HG02885 (cell line): ENCODE measurements at regions not wholly inside any gene's neighbourhood (a gene's known extent, or its start where the extent isn't known, plus 50 kb on each side); places are given as distances from the start of the nearest gene placed in this dataset.
"Not testable (repeated sequence)": the region's sequence is repeated elsewhere in the genome, so short reads cannot be mapped to it uniquely, and the experiment has no call there.

Source experiments
- ATAC-seq: cut with Tn5 transposase; IDR thresholded peaks from one replicate; pipeline ENCODE4 v1.9.1; 2021; ENCODE audit warnings: mild to moderate bottlenecking; ENCODE audit not compliant: unreplicated experiment, poor library complexity

GRCh38 chr5:2369178-2369577 is 382.3 kb downstream of the IRX2 start:
- ATAC-seq, result no peak

GRCh38 chr5:2366816-2367215 is 384.7 kb downstream of the IRX2 start:
- ATAC-seq, result no peak

GRCh38 chr5:2357309-2357708 is 394.2 kb downstream of the IRX2 start:
- ATAC-seq, result no peak

- no peak for ATAC-seq
Observed at GRCh38 chr5:2355859-2356258, 395.6 kb downstream of the IRX2 start.

GRCh38 chr5:2353871-2354440 is 397.5 kb downstream of the IRX2 start:
- ATAC-seq, result no peak

GRCh38 chr5:2353211-2353610 is 398.3 kb downstream of the IRX2 start:
- no peak for ATAC-seq

GRCh38 chr5:2352101-2352861 is 399.2 kb downstream of the IRX2 start:
- ATAC-seq, result no peak

GRCh38 chr5:2349768-2350167 is 401.7 kb downstream of the IRX2 start:
- not testable (repeated sequence) for ATAC-seq

GRCh38 chr5:2338686-2339085 is 412.8 kb downstream of the IRX2 start:
- ATAC-seq, result no peak

GRCh38 chr5:2335733-2336515 is 415.6 kb downstream of the IRX2 start:
- ATAC-seq, result no peak

GRCh38 chr5:2335125-2335732 is 416.2 kb downstream of the IRX2 start:
- no peak for ATAC-seq

GRCh38 chr5:2334719-2335118 is 416.8 kb downstream of the IRX2 start:
- ATAC-seq, result no peak

GRCh38 chr5:2333291-2333690 is 418.2 kb downstream of the IRX2 start:
- ATAC-seq, result no peak

- no peak for ATAC-seq
Observed at GRCh38 chr5:2332521-2332920, 419.0 kb downstream of the IRX2 start.

GRCh38 chr5:2330325-2331130 is 420.9 kb downstream of the IRX2 start:
- no peak for ATAC-seq

- no peak for ATAC-seq
Observed at GRCh38 chr5:2329741-2330140, 421.7 kb downstream of the IRX2 start.

- ATAC-seq, result no peak
Observed at GRCh38 chr5:2326601-2327000, 424.9 kb downstream of the IRX2 start.

- ATAC-seq, result no peak
Observed at GRCh38 chr5:2324788-2325187, 426.7 kb downstream of the IRX2 start.

GRCh38 chr5:2320611-2321010 is 430.9 kb downstream of the IRX2 start:
- ATAC-seq, result no peak

- ATAC-seq, result no peak
Observed at GRCh38 chr5:2317540-2317939, 433.9 kb downstream of the IRX2 start.
